Common myeloid progenitor, CD34-positive (primary cell): ENCODE measurements at regions not wholly inside any gene's neighbourhood (a gene's known extent, or its start where the extent isn't known, plus 50 kb on each side); places are given as distances from the start of the nearest gene placed in this dataset.
A peak's percentile ranks its signal among the peaks of the same experiment; 100 is the strongest.

ENCODE experiments used
- CTCF ChIA-PET: fragments of 350-600 bp; sonication (Branson Sonifier 250); formaldehyde crosslinking; loops from one replicate; lab custom pipeline; 2021; ENCODE audit warnings: antibody characterized with exemption; lab: Charles Lee
- POLR2A ChIA-PET: fragments of 350-600 bp; sonication (Branson Sonifier 250); formaldehyde crosslinking; loops from one replicate; lab custom pipeline; 2021; ENCODE audit warnings: antibody characterized with exemption; lab: Charles Lee
- DNase-seq, 3 donors: peaks; one replicate each; pipeline versions ENCODE4 v3.0.0 to v3.0.0-alpha.2; 2013
- H3K27ac ChIP-seq, 2 experiments: 1 replicate in 1 of 2; 2 replicates in 1 of 2; pipeline ENCODE4 v1.7.0; 2013; ENCODE audit warnings: inconsistent platforms in 2 of 2, low read length in 2 of 2, mild to moderate bottlenecking in 2 of 2, low read depth in 1 of 2, moderate library complexity in 1 of 2; ENCODE audit not compliant: severe bottlenecking in 2 of 2, insufficient read depth in 1 of 2, poor library complexity in 1 of 2
- H3K27me3 ChIP-seq, 5 experiments: replicated peaks in 2 of 5; 1 replicate in 3 of 5; 2 replicates in 2 of 5; pipeline versions ENCODE4 v1.6.1 to v1.7.0; 2013; ENCODE audit warnings: low read length in 4 of 5, mild to moderate bottlenecking in 2 of 5, moderate library complexity in 2 of 5, inconsistent platforms in 1 of 5; ENCODE audit not compliant: insufficient read depth in 5 of 5, control insufficient read depth in 4 of 5
- H3K36me3 ChIP-seq, 4 experiments: 1 replicate in 2 of 4; 2 replicates in 2 of 4; pipeline versions ENCODE4 v1.6.1 to v1.7.0; 2013; ENCODE audit warnings: low read length in 3 of 4, control low read depth in 1 of 4, mild to moderate bottlenecking in 1 of 4; ENCODE audit not compliant: control insufficient read depth in 4 of 4, insufficient read depth in 4 of 4
- H3K4me1 ChIP-seq, 4 experiments: 1 replicate in 3 of 4; 2 replicates in 1 of 4; pipeline versions ENCODE4 v1.6.1 to v1.7.1; 2013; ENCODE audit warnings: low read length in 3 of 4, mild to moderate bottlenecking in 3 of 4, control low read depth in 1 of 4, inconsistent platforms in 1 of 4, moderate library complexity in 1 of 4; ENCODE audit not compliant: control insufficient read depth in 4 of 4, insufficient read depth in 4 of 4; ENCODE audit errors: control extremely low read depth in 1 of 4
- H3K4me3 ChIP-seq, 7 experiments: 1 replicate in 4 of 7; 2 replicates in 3 of 7; pipeline versions ENCODE4 v1.5.1 to v1.7.0; 2013; ENCODE audit warnings: mild to moderate bottlenecking in 7 of 7, low read length in 6 of 7, moderate library complexity in 6 of 7, inconsistent platforms in 2 of 7, low read depth in 2 of 7, control low read depth in 1 of 7; ENCODE audit not compliant: insufficient read depth in 4 of 7, control insufficient read depth in 1 of 7; ENCODE audit errors: extremely low read depth in 1 of 7
- H3K9me3 ChIP-seq, 5 experiments: 1 replicate in 4 of 5; 2 replicates in 1 of 5; pipeline versions ENCODE4 v1.6.1 to v1.7.1; 2013; ENCODE audit warnings: low read length in 4 of 5, mild to moderate bottlenecking in 2 of 5, inconsistent platforms in 1 of 5, low read depth in 1 of 5, moderate library complexity in 1 of 5; ENCODE audit not compliant: control insufficient read depth in 4 of 5, insufficient read depth in 2 of 5; ENCODE audit errors: control extremely low read depth in 1 of 5
- WGBS: methylation state at CpG from one replicate; pipeline ENCODE4 v1.1.5; 2013; ENCODE audit not compliant: insufficient coverage; 5-methylcytosine and 5-hydroxymethylcytosine counted together

DNA sequence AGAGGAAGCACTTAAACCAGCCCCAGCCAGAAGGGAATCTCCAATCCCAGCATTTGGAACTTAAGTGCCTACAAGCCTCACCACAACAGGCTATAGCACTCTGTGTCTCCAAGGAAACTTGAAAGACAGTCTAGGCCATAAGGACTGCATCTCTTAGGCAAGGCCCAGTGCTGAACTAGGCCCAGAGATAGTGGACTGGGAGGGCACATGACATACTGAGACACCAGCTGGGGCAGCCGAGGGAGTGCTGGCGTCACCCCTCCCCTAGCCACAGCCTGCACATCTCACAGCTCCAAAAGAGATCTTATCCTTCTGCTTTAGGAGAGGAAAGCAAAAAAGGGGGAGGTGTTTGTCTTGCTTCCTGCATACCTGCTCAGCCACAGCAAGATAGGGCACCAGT, 618.5 kb downstream of the COL12A1 start:
- WGBS, result 82% methylated on average over 2 of the region's 2 CpGs
- ChIA-PET CTCF (no interaction called here), POLR2A (no interaction called here)
- no peaks in the 10 kb centered on the region for H3K4me1 ChIP-seq
- no peaks in the 10 kb centered on the region for H3K9me3 ChIP-seq
- H3K27me3 ChIP-seq, result no peaks in the 10 kb centered on the region
- no peak overlapping the region for H3K4me3 ChIP-seq
- H3K36me3 ChIP-seq, result no peaks in the 10 kb centered on the region
- no peak overlapping the region for H3K27ac ChIP-seq
- DNase-seq, result no peak

DNA sequence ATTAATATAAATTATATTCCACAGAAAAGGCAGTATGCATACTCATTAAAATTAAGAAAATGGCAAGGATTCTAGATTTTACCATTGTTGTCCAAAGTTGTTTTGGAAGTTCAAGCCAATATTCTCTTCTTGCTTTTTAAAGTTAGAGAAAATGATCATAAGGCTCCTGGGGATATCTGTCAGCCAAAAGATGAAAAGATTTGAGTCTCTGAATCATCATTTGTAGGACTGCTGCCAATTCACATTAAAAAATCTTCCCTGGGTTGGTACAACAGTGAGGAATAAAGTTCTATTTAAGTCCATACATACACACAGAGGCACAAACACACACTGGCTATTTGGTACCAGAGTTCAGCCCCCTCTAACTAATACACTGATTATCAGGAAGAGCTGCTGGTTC, 620.1 kb downstream of the COL12A1 start:
- CTCF ChIA-PET, result no interaction called here
- POLR2A ChIA-PET, result no interaction called here
- no peak overlapping the region for H3K27ac ChIP-seq

GRCh38 chr6:74581681-74582080, 624.2 kb downstream of the COL12A1 start:
- POLR2A ChIA-PET, result no interaction called here
- Histone ChIP-seq H3K4me1 (peaks cover 0 to 14% (median 10%) of the 10 kb centered on the region in 4 experiments), H3K9me3 (no peaks in the 10 kb centered on the region), H3K27ac (no peak overlapping the region), H3K36me3 (no peaks in the 10 kb centered on the region), H3K27me3 (no peaks in the 10 kb centered on the region), H3K4me3 (no peak overlapping the region)
- no peak for DNase-seq
- CTCF ChIA-PET, result no interaction called here
- 95% methylated on average over 5 of the region's 6 CpGs for WGBS

More for the DNA sequence above, 620.1 kb downstream of the COL12A1 start:
- Histone ChIP-seq H3K9me3 (no peaks in the 10 kb centered on the region), H3K4me1 (no peaks in the 10 kb centered on the region), H3K27me3 (no peaks in the 10 kb centered on the region), H3K4me3 (no peak overlapping the region), H3K36me3 (no peaks in the 10 kb centered on the region)
- DNase-seq, result no peak

DNA sequence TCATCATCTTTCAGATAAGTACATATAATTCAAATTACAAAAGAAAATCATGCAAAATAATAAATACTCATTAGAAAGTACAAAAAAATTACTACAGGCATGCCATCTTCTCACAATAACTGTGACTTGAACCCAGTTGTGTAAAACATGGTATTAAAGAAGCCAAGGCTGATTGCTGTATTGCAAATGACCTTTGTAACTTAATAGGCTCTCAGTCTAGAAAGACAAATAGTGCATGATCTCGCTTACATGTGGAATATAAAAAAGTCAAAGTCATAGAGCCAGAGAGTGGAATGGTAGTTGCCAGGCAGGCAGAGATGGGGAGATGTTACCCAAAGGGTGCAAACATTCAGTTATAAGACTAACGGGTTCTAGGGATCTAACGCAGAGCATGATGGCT, 626.1 kb downstream of the COL12A1 start:
- H3K27me3 ChIP-seq, result no peaks in the 10 kb centered on the region

DNA sequence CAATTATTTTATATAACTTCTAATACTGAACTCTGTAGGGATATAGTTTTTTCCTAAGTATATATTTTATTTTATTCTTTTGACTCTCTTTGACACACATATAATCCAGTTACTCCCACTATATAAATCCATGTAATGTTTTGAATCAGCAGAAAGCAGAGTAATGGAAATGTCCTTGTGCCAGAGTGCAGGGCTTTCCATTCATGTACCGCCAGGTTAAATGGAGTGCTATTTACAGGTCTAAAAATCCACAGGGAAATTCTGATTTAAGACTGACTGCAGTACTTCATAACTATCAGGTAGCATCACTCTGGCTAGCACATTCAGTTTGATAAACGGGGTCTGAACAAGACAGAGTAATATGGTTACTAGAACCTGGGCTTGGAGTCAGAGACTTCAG, 626.8 kb downstream of the COL12A1 start:
- ChIA-PET CTCF (no interaction called here), POLR2A (no interaction called here)
- Histone ChIP-seq H3K27ac (no peak overlapping the region), H3K4me3 (no peak overlapping the region), H3K27me3 (no peaks in the 10 kb centered on the region), H3K4me1 (peaks cover 0 to 14% (median 10%) of the 10 kb centered on the region in 4 experiments), H3K9me3 (no peaks in the 10 kb centered on the region), H3K36me3 (no peaks in the 10 kb centered on the region)
- no peak for DNase-seq
- 90% methylated on average over 2 of the region's 2 CpGs for WGBS

More for the DNA sequence above, 626.1 kb downstream of the COL12A1 start:
- POLR2A ChIA-PET, result no interaction called here
- DNase-seq, result no peak
- H3K4me3 ChIP-seq, result no peak overlapping the region
- WGBS, result 100% methylated on average over 1 of the region's 3 CpGs
- H3K4me1 ChIP-seq, result peaks cover 0 to 14% (median 10%) of the 10 kb centered on the region in 4 experiments
- no peaks in the 10 kb centered on the region for H3K36me3 ChIP-seq
- CTCF ChIA-PET, result no interaction called here
- H3K27ac ChIP-seq, result no peak overlapping the region
- H3K9me3 ChIP-seq, result no peaks in the 10 kb centered on the region

DNA sequence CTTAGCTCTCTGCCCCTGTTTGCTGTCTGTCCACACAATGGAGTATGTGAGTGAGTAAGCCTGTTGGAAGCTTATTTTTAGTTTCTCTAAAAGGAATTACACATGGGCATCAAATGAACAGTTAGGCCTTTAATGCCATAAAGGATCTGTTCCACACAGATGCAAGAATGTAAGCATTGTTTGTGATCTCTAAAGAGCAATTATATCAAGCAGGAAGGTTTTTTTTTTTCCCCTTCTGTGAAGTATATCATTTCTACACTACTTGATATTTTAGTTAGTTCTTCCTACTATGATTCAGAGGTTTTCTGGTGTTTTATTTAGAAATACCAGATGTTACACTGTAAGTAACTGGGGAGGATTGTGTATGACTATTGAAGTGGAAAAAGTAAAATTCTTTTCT, 627.5 kb downstream of the COL12A1 start:
- DNase-seq, result peak in 1 of 3 donors; percentile 2
- Histone ChIP-seq H3K9me3 (no peaks in the 10 kb centered on the region), H3K27me3 (no peaks in the 10 kb centered on the region), H3K4me1 (peaks cover 0 to 14% (median 10%) of the 10 kb centered on the region in 4 experiments), H3K27ac (no peak overlapping the region), H3K4me3 (no peak overlapping the region), H3K36me3 (no peaks in the 10 kb centered on the region)
- ChIA-PET CTCF (no interaction called here), POLR2A (no interaction called here)

DNA sequence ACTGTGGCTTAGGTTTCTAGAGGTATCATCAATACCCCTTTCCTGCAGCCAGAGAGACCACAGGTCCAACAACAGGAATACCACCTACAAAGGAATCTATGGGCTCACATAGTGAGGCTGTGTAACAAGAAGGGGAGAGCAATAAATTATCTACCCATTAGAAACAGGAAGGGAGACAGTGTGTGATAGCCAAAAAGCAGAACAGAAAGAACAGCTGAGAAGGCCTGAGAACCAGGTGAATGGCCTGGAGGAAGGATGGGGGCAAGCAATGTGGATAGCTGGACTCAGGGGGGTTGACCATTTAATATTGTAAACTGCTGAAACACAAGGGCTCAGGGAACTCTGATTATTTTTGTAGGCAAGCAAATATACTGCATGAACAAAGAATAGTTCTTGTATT, 628.2 kb downstream of the COL12A1 start:
- Histone ChIP-seq H3K27me3 (no peaks in the 10 kb centered on the region), H3K36me3 (no peaks in the 10 kb centered on the region), H3K9me3 (no peaks in the 10 kb centered on the region), H3K4me3 (peak overlapping the region in 2 of 7 experiments; percentile 33 to 35), H3K27ac (no peak overlapping the region), H3K4me1 (peaks cover 0 to 14% (median 10%) of the 10 kb centered on the region in 4 experiments)
- DNase-seq, result peak in 2 of 3 donors; percentile 44 to 66
- CTCF ChIA-PET, result no interaction called here
- POLR2A ChIA-PET, result no interaction called here
